ENCODE measurements at regions not wholly inside any gene's neighbourhood (a gene's known extent, or its start where the extent isn't known, plus 50 kb on each side); places are given as distances from the start of the nearest gene placed in this dataset.

GRCh38 chr3:182122779-182123178 is 411.1 kb downstream of the SOX2 start:
- no peak for TF ChIP-seq EZH2 (IDR thresholded peaks at IDR 0.05; ENCODE audit: insufficient read depth, low read length)
- TF ChIP-seq, protein P1, sequence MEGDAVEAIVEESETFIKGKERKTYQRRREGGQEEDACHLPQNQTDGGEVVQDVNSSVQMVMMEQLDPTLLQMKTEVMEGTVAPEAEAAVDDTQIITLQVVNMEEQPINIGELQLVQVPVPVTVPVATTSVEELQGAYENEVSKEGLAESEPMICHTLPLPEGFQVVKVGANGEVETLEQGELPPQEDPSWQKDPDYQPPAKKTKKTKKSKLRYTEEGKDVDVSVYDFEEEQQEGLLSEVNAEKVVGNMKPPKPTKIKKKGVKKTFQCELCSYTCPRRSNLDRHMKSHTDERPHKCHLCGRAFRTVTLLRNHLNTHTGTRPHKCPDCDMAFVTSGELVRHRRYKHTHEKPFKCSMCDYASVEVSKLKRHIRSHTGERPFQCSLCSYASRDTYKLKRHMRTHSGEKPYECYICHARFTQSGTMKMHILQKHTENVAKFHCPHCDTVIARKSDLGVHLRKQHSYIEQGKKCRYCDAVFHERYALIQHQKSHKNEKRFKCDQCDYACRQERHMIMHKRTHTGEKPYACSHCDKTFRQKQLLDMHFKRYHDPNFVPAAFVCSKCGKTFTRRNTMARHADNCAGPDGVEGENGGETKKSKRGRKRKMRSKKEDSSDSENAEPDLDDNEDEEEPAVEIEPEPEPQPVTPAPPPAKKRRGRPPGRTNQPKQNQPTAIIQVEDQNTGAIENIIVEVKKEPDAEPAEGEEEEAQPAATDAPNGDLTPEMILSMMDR (IDR thresholded peaks at IDR 0.05; ENCODE audit: insufficient read depth, low read depth, low read length): no peak

Data from astrocyte (in vitro differentiated cells and primary cell).